ENCODE measurements at regions not wholly inside any gene's neighbourhood (a gene's known extent, or its start where the extent isn't known, plus 50 kb on each side); places are given as distances from the start of the nearest gene placed in this dataset.

DNA sequence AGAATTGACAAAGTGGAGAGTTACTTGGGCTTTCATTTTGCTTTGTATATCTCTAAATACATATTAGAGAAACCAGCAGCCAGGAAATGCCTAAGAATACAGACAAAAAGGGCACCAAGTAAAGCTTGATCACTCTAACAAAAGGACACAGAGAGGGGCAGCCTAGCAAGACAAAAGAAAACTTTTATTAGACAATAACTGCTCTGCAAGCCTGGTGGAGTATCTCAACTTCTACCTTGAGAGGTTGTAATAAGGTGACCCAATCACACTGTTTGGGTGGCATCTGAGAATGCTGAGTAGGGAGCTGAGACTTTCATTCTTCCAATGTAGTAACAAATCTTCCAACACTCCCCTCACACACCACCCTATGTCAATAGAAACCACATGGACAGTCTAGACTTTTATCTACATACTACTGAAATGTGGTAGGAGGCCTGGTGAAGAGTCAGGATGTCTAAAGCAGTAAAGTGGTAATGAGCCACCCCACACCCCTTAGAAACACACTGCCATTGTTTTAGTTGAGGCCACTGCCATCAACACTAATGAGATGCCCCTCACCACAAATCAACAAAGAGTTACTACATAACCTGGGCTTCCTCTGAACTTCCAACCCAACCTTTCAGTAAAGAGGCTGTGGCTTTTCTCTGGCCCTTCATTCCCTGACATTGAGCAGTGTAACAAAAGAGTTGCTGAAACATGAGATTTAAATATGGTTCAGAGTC, 726.7 kb upstream of the POU3F3 start:
- H3K36me3 ChIP-seq = no peaks in the 10 kb centered on the region
- ATAC-seq (no peak), DNase-seq (no peak)
- no peak overlapping the region for H3K27ac ChIP-seq
- H3K4me1 ChIP-seq = no peaks in the 10 kb centered on the region
- no peak overlapping the region for H3K4me3 ChIP-seq
- H3K27me3 ChIP-seq = no peaks in the 10 kb centered on the region
- H3K9me3 ChIP-seq = no peaks in the 10 kb centered on the region
- TF ChIP-seq, protein P1, sequence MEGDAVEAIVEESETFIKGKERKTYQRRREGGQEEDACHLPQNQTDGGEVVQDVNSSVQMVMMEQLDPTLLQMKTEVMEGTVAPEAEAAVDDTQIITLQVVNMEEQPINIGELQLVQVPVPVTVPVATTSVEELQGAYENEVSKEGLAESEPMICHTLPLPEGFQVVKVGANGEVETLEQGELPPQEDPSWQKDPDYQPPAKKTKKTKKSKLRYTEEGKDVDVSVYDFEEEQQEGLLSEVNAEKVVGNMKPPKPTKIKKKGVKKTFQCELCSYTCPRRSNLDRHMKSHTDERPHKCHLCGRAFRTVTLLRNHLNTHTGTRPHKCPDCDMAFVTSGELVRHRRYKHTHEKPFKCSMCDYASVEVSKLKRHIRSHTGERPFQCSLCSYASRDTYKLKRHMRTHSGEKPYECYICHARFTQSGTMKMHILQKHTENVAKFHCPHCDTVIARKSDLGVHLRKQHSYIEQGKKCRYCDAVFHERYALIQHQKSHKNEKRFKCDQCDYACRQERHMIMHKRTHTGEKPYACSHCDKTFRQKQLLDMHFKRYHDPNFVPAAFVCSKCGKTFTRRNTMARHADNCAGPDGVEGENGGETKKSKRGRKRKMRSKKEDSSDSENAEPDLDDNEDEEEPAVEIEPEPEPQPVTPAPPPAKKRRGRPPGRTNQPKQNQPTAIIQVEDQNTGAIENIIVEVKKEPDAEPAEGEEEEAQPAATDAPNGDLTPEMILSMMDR (IDR thresholded peaks at IDR 0.05) = no peak
- no peak for TF ChIP-seq POLR2A (IDR thresholded peaks at IDR 0.05)
- intact Hi-C loops (cut with DNase I) = no loop called here

DNA sequence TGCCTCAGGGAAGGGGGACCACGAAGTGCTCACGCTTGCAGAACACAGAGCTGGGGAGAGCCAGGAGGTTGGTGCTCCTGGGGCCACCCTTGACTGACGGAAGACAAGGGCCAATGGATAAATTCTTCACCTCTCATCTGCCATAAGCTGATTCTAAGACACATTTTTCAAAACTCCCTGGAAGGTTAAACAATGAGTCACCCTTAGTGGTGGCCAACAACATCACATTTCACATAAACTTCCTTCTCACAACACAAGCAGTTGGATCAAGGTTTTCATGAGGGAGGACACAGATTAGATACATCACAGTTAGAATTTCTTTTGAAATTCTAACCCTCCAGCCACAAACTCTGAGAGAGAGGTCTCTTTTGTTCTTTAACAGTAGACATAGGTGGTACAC, 713.6 kb upstream of the POU3F3 start:
- no peaks in the 10 kb centered on the region for H3K36me3 ChIP-seq
- no peaks in the 10 kb centered on the region for H3K9me3 ChIP-seq
- DNase-seq (no peak), ATAC-seq (no peak)
- no peak overlapping the region for H3K27ac ChIP-seq
- no peaks in the 10 kb centered on the region for H3K4me1 ChIP-seq
- TF ChIP-seq, protein P1 (IDR thresholded peaks at IDR 0.05) = no peak
- TF ChIP-seq POLR2A (IDR thresholded peaks at IDR 0.05) = no peak
- WGBS (ENCODE audit: insufficient coverage, low coverage, low lambda C conversion rate, missing lambda C conversion rate) = 52% methylated on average over 3 of the region's 3 CpGs
- no peaks in the 10 kb centered on the region for H3K27me3 ChIP-seq
- no peak overlapping the region for H3K4me3 ChIP-seq
- intact Hi-C loops (cut with DNase I) = no loop called here

DNA sequence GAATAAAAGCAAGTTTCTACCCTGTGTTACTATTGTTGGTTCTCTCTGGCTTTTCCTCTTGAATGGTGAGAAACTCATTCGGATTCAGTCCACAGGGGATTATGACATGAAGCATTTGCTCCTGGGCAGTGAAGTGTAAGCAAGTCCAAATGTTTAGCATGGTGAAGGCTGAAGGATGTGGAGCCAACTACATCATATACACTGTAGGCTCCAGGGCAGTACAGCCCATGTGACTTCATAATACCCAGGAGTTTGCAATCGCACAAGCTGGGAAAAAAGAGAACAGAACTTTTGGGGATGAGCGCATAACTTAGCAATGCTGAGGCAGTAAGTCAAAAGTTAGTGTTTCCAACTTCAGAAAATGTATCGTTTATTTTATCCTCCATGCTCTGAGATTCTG, 695.7 kb upstream of the POU3F3 start:
- WGBS (ENCODE audit: insufficient coverage, low coverage, low lambda C conversion rate, missing lambda C conversion rate) = 69% methylated on average over 4 of the region's 4 CpGs
- no peak for TF ChIP-seq POLR2A (IDR thresholded peaks at IDR 0.05)
- TF ChIP-seq, protein P1 (IDR thresholded peaks at IDR 0.05) = no peak

DNA sequence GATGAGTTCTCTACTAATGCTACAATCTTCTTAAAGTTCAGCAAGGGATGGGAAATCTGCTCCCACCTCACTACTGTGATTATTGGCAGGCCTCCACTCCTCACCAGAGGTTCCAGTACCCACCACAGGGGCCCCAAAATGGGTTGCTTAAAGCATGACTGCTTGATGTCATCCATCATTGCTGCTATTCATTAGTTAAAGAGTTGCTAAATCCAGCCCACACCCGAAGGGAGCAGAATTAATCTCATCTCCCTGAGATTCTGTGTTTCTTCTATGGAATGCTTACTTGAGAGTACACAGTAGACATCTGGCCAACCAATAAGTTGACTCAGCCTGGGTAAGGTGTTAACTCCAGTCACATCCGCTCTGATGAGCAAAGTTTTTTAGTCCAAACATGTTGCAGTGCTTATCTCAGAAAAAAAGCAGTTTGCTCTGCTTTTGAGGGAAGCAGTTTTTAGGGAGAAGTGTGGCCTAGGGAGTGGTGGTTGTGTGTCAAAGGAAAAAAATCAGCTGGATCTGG, 690.2 kb upstream of the POU3F3 start:
- no peak for DNase-seq
- Histone ChIP-seq H3K27me3 (no peaks in the 10 kb centered on the region), H3K36me3 (no peaks in the 10 kb centered on the region), H3K4me3 (no peak overlapping the region), H3K9me3 (no peaks in the 10 kb centered on the region), H3K27ac (no peak overlapping the region), H3K4me1 (no peaks in the 10 kb centered on the region)
- intact Hi-C loops (cut with DNase I) = no loop called here
- TF ChIP-seq, protein P1 (IDR thresholded peaks at IDR 0.05) = no peak
- TF ChIP-seq POLR2A (IDR thresholded peaks at IDR 0.05) = no peak
- WGBS (ENCODE audit: insufficient coverage, low coverage, low lambda C conversion rate, missing lambda C conversion rate) = 63% methylated on average over 2 of the region's 2 CpGs
- ATAC-seq = no peak

More for the DNA sequence above, 695.7 kb upstream of the POU3F3 start:
- no peaks in the 10 kb centered on the region for H3K36me3 ChIP-seq
- no peaks in the 10 kb centered on the region for H3K27me3 ChIP-seq
- DNase-seq (no peak), ATAC-seq (no peak)
- no peaks in the 10 kb centered on the region for H3K4me1 ChIP-seq
- intact Hi-C loops (cut with DNase I) = no loop called here
- no peak overlapping the region for H3K4me3 ChIP-seq
- no peaks in the 10 kb centered on the region for H3K9me3 ChIP-seq
- no peak overlapping the region for H3K27ac ChIP-seq
